ENCODE measurements at regions not wholly inside any gene's neighbourhood (a gene's known extent, or its start where the extent isn't known, plus 50 kb on each side); places are given as distances from the start of the nearest gene placed in this dataset.

GRCh38 chrX:723781-724180, 93.2 kb downstream of the SHOX start:
- 73 to 87% methylated on average over 6 of the region's 6 CpGs for WGBS, 2 donors
- no peaks in the 10 kb centered on the region for H3K27me3 ChIP-seq (ENCODE audit: control insufficient read depth in 1 of 2, insufficient read depth in 2 of 2, low read length in 2 of 2)
- no peaks in the 10 kb centered on the region for H3K36me3 ChIP-seq (ENCODE audit: control insufficient read depth in 2 of 2, insufficient read depth in 2 of 2, low read length in 1 of 2)
- H3K4me1 ChIP-seq (ENCODE audit: control insufficient read depth in 2 of 2, insufficient read depth in 2 of 2, low read length in 1 of 2), result no peaks in the 10 kb centered on the region
- no peak overlapping the region for H3K27ac ChIP-seq (ENCODE audit: low read depth in 2 of 2, low read length in 1 of 2)
- peaks cover 0 to 6% of the 10 kb centered on the region in 2 donors for H3K9me3 ChIP-seq (ENCODE audit: control insufficient read depth in 2 of 2, insufficient read depth in 1 of 2, low read depth in 1 of 2, low read length in 1 of 2)
- H3K4me3 ChIP-seq (ENCODE audit: low read depth in 1 of 2, low read length in 2 of 2), result no peak overlapping the region

GRCh38 chrX:721354-721753, 90.8 kb downstream of the SHOX start:
- Histone ChIP-seq H3K27ac (ENCODE audit: low read depth in 2 of 2, low read length in 1 of 2) (no peak overlapping the region), H3K27me3 (ENCODE audit: control insufficient read depth in 1 of 2, insufficient read depth in 2 of 2, low read length in 2 of 2) (no peaks in the 10 kb centered on the region), H3K36me3 (ENCODE audit: control insufficient read depth in 2 of 2, insufficient read depth in 2 of 2, low read length in 1 of 2) (no peaks in the 10 kb centered on the region), H3K4me3 (ENCODE audit: low read depth in 1 of 2, low read length in 2 of 2) (no peak overlapping the region), H3K9me3 (ENCODE audit: control insufficient read depth in 2 of 2, insufficient read depth in 1 of 2, low read depth in 1 of 2, low read length in 1 of 2) (peaks cover 3 to 4% of the 10 kb centered on the region in 2 donors), H3K4me1 (ENCODE audit: control insufficient read depth in 2 of 2, insufficient read depth in 2 of 2, low read length in 1 of 2) (no peaks in the 10 kb centered on the region)
- 87 to 88% methylated on average over 14 of the region's 14 CpGs for WGBS, 2 donors

DNA sequence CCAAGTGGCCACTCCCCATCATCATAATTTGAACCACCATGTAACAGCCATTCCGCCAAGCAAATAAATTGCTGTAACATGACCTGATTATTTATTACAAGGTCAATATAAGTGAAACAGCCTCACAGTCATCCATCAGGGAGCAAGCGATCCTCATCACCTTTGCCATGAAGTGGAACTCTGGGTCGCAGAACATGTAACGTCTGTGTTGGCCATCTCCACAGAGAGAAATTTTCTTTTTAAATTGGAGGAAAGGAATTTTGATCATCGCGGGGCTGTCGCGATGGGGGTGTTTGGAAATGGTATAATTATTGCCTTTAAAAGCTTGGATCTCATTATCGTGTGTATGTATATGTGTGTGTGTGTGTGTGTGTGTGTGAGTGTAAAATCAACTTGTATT, 90.2 kb downstream of the SHOX start:
- Histone ChIP-seq H3K4me3 (ENCODE audit: low read depth in 1 of 2, low read length in 2 of 2) (no peak overlapping the region), H3K36me3 (ENCODE audit: control insufficient read depth in 2 of 2, insufficient read depth in 2 of 2, low read length in 1 of 2) (no peaks in the 10 kb centered on the region), H3K9me3 (ENCODE audit: control insufficient read depth in 2 of 2, insufficient read depth in 1 of 2, low read depth in 1 of 2, low read length in 1 of 2) (peaks cover 3 to 4% of the 10 kb centered on the region in 2 donors), H3K27me3 (ENCODE audit: control insufficient read depth in 1 of 2, insufficient read depth in 2 of 2, low read length in 2 of 2) (no peaks in the 10 kb centered on the region), H3K4me1 (ENCODE audit: control insufficient read depth in 2 of 2, insufficient read depth in 2 of 2, low read length in 1 of 2) (no peaks in the 10 kb centered on the region), H3K27ac (ENCODE audit: low read depth in 2 of 2, low read length in 1 of 2) (no peak overlapping the region)
- WGBS, 2 donors, result 72 to 74% methylated on average over 9 of the region's 9 CpGs

- peaks cover 3 to 6% of the 10 kb centered on the region in 2 donors for H3K9me3 ChIP-seq (ENCODE audit: control insufficient read depth in 2 of 2, insufficient read depth in 1 of 2, low read depth in 1 of 2, low read length in 1 of 2)
- H3K4me1 ChIP-seq (ENCODE audit: control insufficient read depth in 2 of 2, insufficient read depth in 2 of 2, low read length in 1 of 2), result no peaks in the 10 kb centered on the region
- no peak overlapping the region for H3K4me3 ChIP-seq (ENCODE audit: low read depth in 1 of 2, low read length in 2 of 2)
- H3K36me3 ChIP-seq (ENCODE audit: control insufficient read depth in 2 of 2, insufficient read depth in 2 of 2, low read length in 1 of 2), result no peaks in the 10 kb centered on the region
- H3K27ac ChIP-seq (ENCODE audit: low read depth in 2 of 2, low read length in 1 of 2), result no peak overlapping the region
- no peaks in the 10 kb centered on the region for H3K27me3 ChIP-seq (ENCODE audit: control insufficient read depth in 1 of 2, insufficient read depth in 2 of 2, low read length in 2 of 2)
- 53 to 60% methylated on average over 5 of the region's 5 CpGs for WGBS, 2 donors
Observed at GRCh38 chrX:720250-720649, 89.7 kb downstream of the SHOX start.

GRCh38 chrX:716136-716535, 85.5 kb downstream of the SHOX start:
- no peak overlapping the region for H3K27ac ChIP-seq (ENCODE audit: low read depth in 2 of 2, low read length in 1 of 2)
- no peaks in the 10 kb centered on the region for H3K36me3 ChIP-seq (ENCODE audit: control insufficient read depth in 2 of 2, insufficient read depth in 2 of 2, low read length in 1 of 2)
- H3K9me3 ChIP-seq (ENCODE audit: control insufficient read depth in 2 of 2, insufficient read depth in 1 of 2, low read depth in 1 of 2, low read length in 1 of 2), result peaks cover 3 to 4% of the 10 kb centered on the region in 2 donors
- H3K4me1 ChIP-seq (ENCODE audit: control insufficient read depth in 2 of 2, insufficient read depth in 2 of 2, low read length in 1 of 2), result no peaks in the 10 kb centered on the region
- H3K4me3 ChIP-seq (ENCODE audit: low read depth in 1 of 2, low read length in 2 of 2), result no peak overlapping the region
- H3K27me3 ChIP-seq (ENCODE audit: control insufficient read depth in 1 of 2, insufficient read depth in 2 of 2, low read length in 2 of 2), result no peaks in the 10 kb centered on the region
- WGBS, 2 donors, result 39 to 45% methylated on average over 3 of the region's 3 CpGs

DNA sequence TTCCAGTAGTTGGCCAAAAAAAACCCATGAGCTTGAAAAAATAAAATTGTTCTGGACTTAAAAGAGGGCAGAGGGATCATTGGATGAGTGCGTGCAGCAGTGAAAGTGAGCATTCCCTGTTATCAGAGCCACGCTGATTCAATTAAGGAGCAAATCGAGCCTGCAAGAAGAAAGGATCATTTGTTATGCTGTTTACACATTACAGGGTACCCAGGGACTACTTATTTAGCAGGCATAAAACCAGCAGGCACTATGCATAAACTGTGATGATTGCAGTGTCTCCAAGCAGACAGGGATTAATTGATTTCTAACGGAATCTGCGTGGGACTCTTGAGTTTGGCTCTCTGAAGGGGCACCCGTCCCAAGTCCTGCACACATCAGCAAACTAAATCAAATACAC, 83.5 kb downstream of the SHOX start:
- 49 to 55% methylated on average over 6 of the region's 6 CpGs for WGBS, 2 donors
- Histone ChIP-seq H3K4me3 (ENCODE audit: low read depth in 1 of 2, low read length in 2 of 2) (no peak overlapping the region), H3K27ac (ENCODE audit: low read depth in 2 of 2, low read length in 1 of 2) (no peak overlapping the region), H3K27me3 (ENCODE audit: control insufficient read depth in 1 of 2, insufficient read depth in 2 of 2, low read length in 2 of 2) (no peaks in the 10 kb centered on the region), H3K4me1 (ENCODE audit: control insufficient read depth in 2 of 2, insufficient read depth in 2 of 2, low read length in 1 of 2) (no peaks in the 10 kb centered on the region), H3K36me3 (ENCODE audit: control insufficient read depth in 2 of 2, insufficient read depth in 2 of 2, low read length in 1 of 2) (no peaks in the 10 kb centered on the region), H3K9me3 (ENCODE audit: control insufficient read depth in 2 of 2, insufficient read depth in 1 of 2, low read depth in 1 of 2, low read length in 1 of 2) (peaks cover 3 to 4% of the 10 kb centered on the region in 2 donors)
